ENCODE measurements at regions not wholly inside any gene's neighbourhood (a gene's known extent, or its start where the extent isn't known, plus 50 kb on each side); places are given as distances from the start of the nearest gene placed in this dataset.

GRCh38 chr6:113050010-113050858 is 703.1 kb downstream of the RFPL4B start:
- ChIA-PET POLR2A (no interaction called here), CTCF (no interaction called here)
- no peaks in the 10 kb centered on the region for H3K4me1 Mint-ChIP-seq
- intact Hi-C loops (cut with micrococcal nuclease) = no loop called here
- no peak for TF ChIP-seq CTCF (IDR thresholded peaks at IDR 0.05)
- peaks cover 3% of the 10 kb centered on the region for H3K27me3 Mint-ChIP-seq
- H3K36me3 Mint-ChIP-seq (ENCODE audit: low read depth) = no peaks in the 10 kb centered on the region
- DNase-seq (no peak), ATAC-seq (ENCODE audit: low read depth) (no peak)
- no peak overlapping the region for H3K27ac Mint-ChIP-seq
- H3K9me3 Mint-ChIP-seq = no peaks in the 10 kb centered on the region
- H3K4me3 Mint-ChIP-seq = no peak overlapping the region

GRCh38 chr6:113050979-113051378 is 703.8 kb downstream of the RFPL4B start:
- Mint-ChIP-seq H3K4me1 (no peaks in the 10 kb centered on the region), H3K27me3 (peaks cover 3% of the 10 kb centered on the region), H3K36me3 (ENCODE audit: low read depth) (no peaks in the 10 kb centered on the region), H3K4me3 (no peak overlapping the region), H3K9me3 (no peaks in the 10 kb centered on the region), H3K27ac (no peak overlapping the region)
- CTCF ChIA-PET = no interaction called here
- DNase-seq = no peak
- POLR2A ChIA-PET = no interaction called here
- no peak for TF ChIP-seq CTCF (IDR thresholded peaks at IDR 0.05)
- intact Hi-C loops (cut with micrococcal nuclease) = no loop called here
- no peak for ATAC-seq (ENCODE audit: low read depth)

GRCh38 chr6:113052506-113052905 is 705.4 kb downstream of the RFPL4B start:
- H3K4me3 Mint-ChIP-seq = no peak overlapping the region
- no peaks in the 10 kb centered on the region for H3K36me3 Mint-ChIP-seq (ENCODE audit: low read depth)
- CTCF ChIA-PET = no interaction called here
- POLR2A ChIA-PET = no interaction called here
- no peak overlapping the region for H3K27ac Mint-ChIP-seq
- no peaks in the 10 kb centered on the region for H3K9me3 Mint-ChIP-seq
- no peaks in the 10 kb centered on the region for H3K4me1 Mint-ChIP-seq
- H3K27me3 Mint-ChIP-seq = peaks cover 3% of the 10 kb centered on the region
- no peak for ATAC-seq (ENCODE audit: low read depth)
- TF ChIP-seq CTCF (IDR thresholded peaks at IDR 0.05) = no peak
- DNase-seq = no peak
- intact Hi-C loops (cut with micrococcal nuclease) = no loop called here

GRCh38 chr6:113055061-113055460 is 707.9 kb downstream of the RFPL4B start:
- no peaks in the 10 kb centered on the region for H3K9me3 Mint-ChIP-seq
- CTCF ChIA-PET = no interaction called here
- no peak overlapping the region for H3K27ac Mint-ChIP-seq
- no peak for ATAC-seq (ENCODE audit: low read depth)
- DNase-seq = no peak
- peaks cover 3% of the 10 kb centered on the region for H3K27me3 Mint-ChIP-seq
- no peak overlapping the region for H3K4me3 Mint-ChIP-seq
- no peaks in the 10 kb centered on the region for H3K4me1 Mint-ChIP-seq
- H3K36me3 Mint-ChIP-seq (ENCODE audit: low read depth) = no peaks in the 10 kb centered on the region
- intact Hi-C loops (cut with micrococcal nuclease) = no loop called here
- POLR2A ChIA-PET = no interaction called here
- TF ChIP-seq CTCF (IDR thresholded peaks at IDR 0.05) = no peak

- no peak for TF ChIP-seq CTCF (IDR thresholded peaks at IDR 0.05)
- ChIA-PET CTCF (no interaction called here), POLR2A (no interaction called here)
- DNase-seq (no peak), ATAC-seq (ENCODE audit: low read depth) (no peak)
- Mint-ChIP-seq H3K4me3 (no peak overlapping the region), H3K4me1 (no peaks in the 10 kb centered on the region), H3K27ac (no peak overlapping the region), H3K36me3 (ENCODE audit: low read depth) (no peaks in the 10 kb centered on the region), H3K27me3 (no peaks in the 10 kb centered on the region), H3K9me3 (no peaks in the 10 kb centered on the region)
- intact Hi-C loops (cut with micrococcal nuclease) = no loop called here
Observed at GRCh38 chr6:113055998-113056397, 708.9 kb downstream of the RFPL4B start.
